GM21723 (cell line): ENCODE measurements at regions not wholly inside any gene's neighbourhood (a gene's known extent, or its start where the extent isn't known, plus 50 kb on each side); places are given as distances from the start of the nearest gene placed in this dataset.
A peak's percentile ranks its signal among the peaks of the same experiment; 100 is the strongest.

Experiments
- ATAC-seq: cut with Tn5 transposase; IDR thresholded peaks from one replicate; pipeline ENCODE4 v1.9.1; 2021; ENCODE audit warnings: mild to moderate bottlenecking, moderate library complexity; ENCODE audit not compliant: unreplicated experiment

DNA sequence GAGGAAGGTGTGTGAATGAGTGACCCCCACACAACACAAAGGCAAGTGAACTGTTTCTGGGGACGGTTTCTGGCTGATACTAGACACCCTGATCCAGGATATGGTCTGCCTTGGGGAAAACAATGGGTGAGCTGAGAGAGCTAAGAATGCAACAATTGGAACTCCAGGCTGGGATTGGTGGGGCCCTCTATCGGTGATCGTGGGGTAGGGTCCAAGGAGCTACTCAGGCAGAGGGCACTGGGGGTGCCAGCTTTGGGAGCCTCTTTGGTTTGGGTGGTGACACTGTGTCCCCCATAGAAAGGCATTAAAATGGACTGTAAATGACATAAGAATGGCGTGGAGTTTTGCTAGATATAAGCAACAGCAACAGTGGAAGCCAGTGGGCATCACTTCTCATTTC, 439.1 kb downstream of the DMAC1 start:
- ATAC-seq, result no peak

- ATAC-seq, result no peak
These were observed 440.7 kb downstream of the DMAC1 start for GRCh38 chr9:7358876-7359275.

GRCh38 chr9:7354704-7355103, 444.9 kb downstream of the DMAC1 start:
- ATAC-seq, result no peak

DNA sequence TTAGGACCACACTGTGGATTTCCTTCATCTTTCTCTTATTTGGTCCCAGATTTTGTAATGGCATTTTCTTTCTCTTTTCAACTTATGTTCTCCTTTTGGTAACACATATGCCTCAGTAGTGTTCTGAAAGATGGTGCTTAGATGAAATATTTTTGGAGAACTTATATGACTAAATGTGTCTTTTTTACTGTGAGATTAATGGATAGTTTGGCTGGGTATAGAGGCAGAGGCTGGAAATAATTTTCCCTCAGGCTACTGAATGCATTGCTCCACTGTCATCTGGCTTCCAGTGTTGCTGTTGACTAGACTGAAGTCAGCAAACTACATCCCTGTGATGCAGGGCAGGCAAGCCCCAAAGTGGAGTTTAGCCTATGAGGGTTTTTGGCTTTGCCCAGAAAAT, 450.9 kb downstream of the DMAC1 start:
- no peak for ATAC-seq

DNA sequence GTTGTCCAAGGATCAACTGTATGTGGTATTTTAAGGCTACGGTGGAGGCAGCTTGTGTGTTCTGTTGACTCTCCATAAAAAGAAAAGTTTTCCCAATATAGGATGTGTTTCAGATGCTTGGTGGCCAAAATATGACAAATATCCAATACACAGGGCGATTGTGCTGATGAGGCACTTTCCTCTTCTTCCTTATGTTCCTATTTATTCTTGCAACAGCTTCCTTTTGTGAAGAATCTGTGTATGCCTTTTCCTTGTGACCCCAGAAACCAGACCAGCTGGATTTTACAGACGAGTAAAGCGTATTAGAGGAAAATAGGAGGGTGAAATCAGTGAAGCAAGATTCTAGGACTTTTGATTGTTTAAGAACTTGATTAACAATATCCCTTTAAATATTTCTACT, 452.0 kb downstream of the DMAC1 start:
- ATAC-seq, result no peak

GRCh38 chr9:7346144-7346543, 453.4 kb downstream of the DMAC1 start:
- ATAC-seq, result no peak

DNA sequence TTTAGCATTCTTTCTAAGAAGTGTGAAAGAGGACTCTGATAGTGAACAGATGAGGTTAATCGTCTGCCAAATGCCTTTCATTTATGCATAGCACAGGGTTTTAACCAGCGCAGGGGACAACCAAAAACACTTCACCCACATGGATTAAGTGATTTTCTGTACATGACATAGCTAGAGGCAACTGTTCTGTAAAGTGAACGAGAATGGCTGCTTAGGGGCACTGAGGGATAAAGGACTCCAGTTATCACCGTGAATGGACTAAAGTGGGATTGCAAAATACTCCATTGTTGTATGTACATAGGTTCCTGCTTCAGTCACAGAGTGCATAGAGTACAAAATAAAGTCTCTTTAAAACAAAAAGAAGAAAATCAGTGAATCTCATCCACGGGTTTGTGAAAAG, 456.8 kb downstream of the DMAC1 start:
- no peak for ATAC-seq

- peak; percentile 89 for ATAC-seq
These were observed 457.3 kb downstream of the DMAC1 start for GRCh38 chr9:7342229-7342628.

- ATAC-seq, result no peak
These were observed 458.0 kb downstream of the DMAC1 start for GRCh38 chr9:7341571-7341970.

- no peak for ATAC-seq
These were observed 459.1 kb downstream of the DMAC1 start for GRCh38 chr9:7340451-7340850.

DNA sequence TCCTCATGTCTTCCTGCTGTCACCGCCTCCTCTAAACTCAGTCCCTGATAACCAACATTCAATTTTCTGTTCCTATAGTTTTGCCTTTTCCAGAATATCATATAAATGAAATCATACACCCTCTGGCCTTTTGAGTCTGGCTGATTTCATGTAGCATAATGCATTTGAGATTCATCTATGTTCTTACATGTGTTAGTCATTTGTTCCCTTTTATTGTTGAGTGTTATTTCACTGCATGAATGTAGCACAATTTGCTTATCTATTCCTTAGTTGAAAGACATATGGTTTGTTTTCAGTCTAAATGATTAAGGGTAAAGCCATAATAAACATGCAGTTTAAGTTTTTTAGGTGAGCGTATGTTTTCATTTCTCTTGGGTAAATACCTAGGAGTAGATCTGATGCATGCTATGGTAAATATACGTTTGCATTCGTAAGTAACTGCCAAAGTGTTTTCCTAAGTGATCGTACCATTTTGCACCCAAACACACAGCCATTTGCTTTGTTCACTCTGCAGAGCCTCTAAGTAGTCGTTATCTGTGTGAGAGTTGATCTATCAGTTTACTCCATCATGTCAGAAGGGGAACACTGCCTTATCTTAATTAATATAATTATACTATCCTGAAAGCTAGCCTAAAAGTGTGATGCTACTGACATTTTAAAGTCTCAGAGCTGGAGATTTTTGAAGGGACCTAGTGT, 460.8 kb downstream of the DMAC1 start:
- ATAC-seq, result no peak

GRCh38 chr9:7336356-7337065, 463.1 kb downstream of the DMAC1 start:
- ATAC-seq, result no peak

GRCh38 chr9:7333719-7334118, 465.9 kb downstream of the DMAC1 start:
- ATAC-seq, result no peak

DNA sequence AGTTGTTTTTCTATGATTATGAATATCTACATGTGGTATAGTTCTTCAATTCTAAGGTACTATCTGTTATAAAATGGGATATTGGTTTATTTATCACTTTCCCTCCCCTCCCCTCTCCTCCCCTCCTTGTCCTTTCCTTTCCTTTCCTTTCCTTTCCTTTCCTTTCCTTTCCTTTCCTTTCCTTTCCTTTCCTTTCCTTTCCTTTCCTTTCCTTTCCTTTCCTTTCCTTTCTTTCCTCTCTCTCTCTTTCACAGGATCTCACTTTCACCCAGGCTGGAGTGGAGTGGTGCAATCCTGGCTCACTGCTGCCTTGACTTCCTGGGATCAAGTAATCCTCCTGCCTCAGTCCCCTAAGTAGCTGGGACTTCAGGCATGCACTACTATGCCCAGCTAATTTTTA, 466.8 kb downstream of the DMAC1 start:
- ATAC-seq, result no peak

GRCh38 chr9:7328453-7328852, 471.1 kb downstream of the DMAC1 start:
- ATAC-seq, result no peak

DNA sequence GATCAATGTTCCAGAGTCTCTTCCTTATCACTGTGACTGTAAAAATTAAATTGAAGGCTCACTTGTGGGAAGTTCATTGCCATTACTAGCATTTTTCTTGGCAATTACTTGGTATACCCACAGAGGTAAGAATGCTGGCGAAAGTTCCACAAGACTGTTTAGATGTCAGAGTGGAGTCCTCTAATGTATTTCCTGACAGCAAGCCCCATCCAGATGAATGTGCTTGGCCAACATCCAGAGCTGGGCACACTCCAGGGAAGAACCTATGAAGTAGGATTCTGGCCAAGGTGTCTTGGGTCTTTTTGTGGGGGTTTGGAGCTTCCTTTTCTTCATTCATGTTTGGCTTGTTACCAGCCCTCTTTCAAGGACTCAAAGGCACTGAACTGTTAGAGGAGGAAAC, 473.6 kb downstream of the DMAC1 start:
- ATAC-seq, result no peak

GRCh38 chr9:7324152-7324598, 475.4 kb downstream of the DMAC1 start:
- ATAC-seq, result no peak

GRCh38 chr9:7320841-7321240, 478.7 kb downstream of the DMAC1 start:
- ATAC-seq, result no peak

DNA sequence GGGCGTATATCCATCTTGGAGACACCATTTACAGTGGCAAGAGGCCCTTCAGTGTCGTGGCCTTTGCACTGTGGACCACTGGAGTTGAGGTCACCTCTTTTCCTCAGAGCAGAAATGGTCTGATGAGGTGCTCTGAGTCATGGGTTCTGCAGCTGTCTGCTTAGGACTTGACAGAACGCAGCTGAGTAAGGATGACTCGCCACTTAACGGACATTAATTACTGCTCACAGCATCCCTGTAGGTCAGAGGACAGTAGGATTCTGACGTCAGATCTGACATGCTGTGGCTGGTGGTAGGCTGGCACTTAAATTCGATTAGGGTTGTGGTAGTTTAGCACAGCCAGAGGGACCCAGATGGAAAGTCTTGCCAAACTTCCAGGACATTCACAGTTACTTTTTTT, 479.4 kb downstream of the DMAC1 start:
- ATAC-seq, result no peak

DNA sequence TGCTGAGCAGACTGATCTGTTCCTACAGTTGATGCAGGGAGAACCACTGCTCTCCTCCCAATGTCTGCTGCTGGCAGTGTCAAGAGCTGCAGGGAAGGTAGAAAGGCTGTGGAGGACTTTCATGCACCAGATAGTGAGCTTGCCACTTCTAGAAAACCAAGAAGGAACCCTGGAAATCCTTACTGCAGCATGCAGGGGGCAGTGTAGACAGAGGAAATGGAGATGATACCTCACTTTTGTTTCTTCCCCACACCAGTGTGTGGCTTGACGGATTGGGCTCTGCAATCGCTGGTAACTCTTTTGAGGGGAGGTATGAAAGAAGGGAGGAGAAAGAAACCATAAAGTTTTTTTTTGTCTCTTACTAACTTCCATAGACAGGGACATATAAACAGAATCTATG, 480.7 kb downstream of the DMAC1 start:
- ATAC-seq, result no peak

GRCh38 chr9:7316967-7317366, 482.6 kb downstream of the DMAC1 start:
- no peak for ATAC-seq

- no peak for ATAC-seq
These were observed 483.3 kb downstream of the DMAC1 start for GRCh38 chr9:7316166-7316795.
